Tibial nerve (tissue), 4 donors: ENCODE measurements at regions not wholly inside any gene's neighbourhood (a gene's known extent, or its start where the extent isn't known, plus 50 kb on each side); places are given as distances from the start of the nearest gene placed in this dataset.

Experiments used
- DNase-seq, 2 donors: peaks; one replicate each; pipeline ENCODE4 v3.0.0-alpha.2; 2019; ENCODE audit warnings: low spot score in 2 of 2
- H3K27ac ChIP-seq, 4 donors: fragments of 200-600 bp; sonication (generic) in 3 of 4; one replicate each; pipeline ENCODE4 v1.5.1; 2017 to 2019; ENCODE audit warnings: mild to moderate bottlenecking in 1 of 4
- H3K27me3 ChIP-seq, 2 donors: fragments of 200-600 bp; sonication (generic) in 1 of 2; one replicate each; pipeline versions ENCODE4 v1.5.1 to v1.6.0; 2017 to 2019
- H3K36me3 ChIP-seq, 3 donors: fragments of 200-600 bp; sonication (generic); one replicate each; pipeline ENCODE4 v1.5.1; 2018 to 2019
- H3K4me1 ChIP-seq, 4 donors: fragments of 200-600 bp; sonication (generic) in 3 of 4; one replicate each; pipeline ENCODE4 v1.5.1; 2017 to 2019
- H3K4me3 ChIP-seq, 4 donors: fragments of 200-600 bp; sonication (generic) in 3 of 4; one replicate each; pipeline ENCODE4 v1.5.1; 2017 to 2019; ENCODE audit warnings: mild to moderate bottlenecking in 1 of 4, moderate library complexity in 1 of 4
- H3K9me3 ChIP-seq, 4 donors: fragments of 200-600 bp; sonication (generic) in 3 of 4; one replicate each; pipeline ENCODE4 v1.5.1; 2017 to 2019
- EP300 ChIP-seq, 2 donors: sonication (generic); formaldehyde crosslinking; IDR thresholded peaks; one replicate each; pipeline ENCODE4 v1.6.1; 2017; ENCODE audit warnings: antibody characterized with exemption in 2 of 2, mild to moderate bottlenecking in 1 of 2
- POLR2A ChIP-seq, 2 donors: fragments of 450-650 bp; IDR thresholded peaks; one replicate each; pipeline ENCODE4 v1.6.1; 2017; ENCODE audit warnings: antibody characterized with exemption in 2 of 2, mild to moderate bottlenecking in 2 of 2, moderate library complexity in 2 of 2
- WGBS, 2 donors: methylation state at CpG; one replicate each; pipeline ENCODE4 v1.1.5; 2018; 5-methylcytosine and 5-hydroxymethylcytosine counted together
- TF ChIP-seq, protein P1 (sequence below), 5 experiments: fragments of 200-600 bp in 3 of 5; fragments of 450-650 bp in 2 of 5; sonication (generic) in 3 of 5; IDR thresholded peaks; one replicate each; pipeline ENCODE4 v1.5.1; 2016 to 2019; ENCODE audit warnings: antibody characterized with exemption in 5 of 5, mild to moderate bottlenecking in 3 of 5, moderate library complexity in 2 of 5

DNA sequence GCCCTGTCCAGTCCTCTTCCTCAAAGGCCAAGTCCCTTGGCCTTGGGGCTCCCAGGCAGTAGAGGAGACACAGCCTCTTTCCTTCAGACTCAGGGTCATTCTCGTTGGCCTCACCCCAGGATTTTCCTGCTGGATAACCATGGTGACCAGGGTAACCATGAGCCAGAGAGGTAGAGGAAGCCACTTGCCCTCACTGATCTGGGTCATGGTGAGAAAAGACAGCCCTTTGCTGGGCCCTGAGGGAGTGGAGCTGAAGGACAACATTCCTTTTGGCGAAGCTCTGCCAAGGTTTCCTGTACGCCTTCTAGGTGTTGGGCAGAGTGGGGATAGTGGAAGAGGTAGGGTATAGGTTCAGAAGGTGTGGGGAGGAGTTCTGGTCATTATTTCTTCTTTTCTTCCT, 53.1 kb upstream of the WNT4 start:
- Histone ChIP-seq H3K4me3 (no peak overlapping the region), H3K27me3 (no peaks in the 10 kb centered on the region), H3K36me3 (no peaks in the 10 kb centered on the region), H3K27ac (no peak overlapping the region), H3K4me1 (no peaks in the 10 kb centered on the region), H3K9me3 (peaks cover 0 to 5% (median 0%) of the 10 kb centered on the region in 4 donors)
- TF ChIP-seq EP300 (IDR thresholded peaks at IDR 0.05) (no peak), POLR2A (IDR thresholded peaks at IDR 0.05) (no peak)
- TF ChIP-seq, protein P1, sequence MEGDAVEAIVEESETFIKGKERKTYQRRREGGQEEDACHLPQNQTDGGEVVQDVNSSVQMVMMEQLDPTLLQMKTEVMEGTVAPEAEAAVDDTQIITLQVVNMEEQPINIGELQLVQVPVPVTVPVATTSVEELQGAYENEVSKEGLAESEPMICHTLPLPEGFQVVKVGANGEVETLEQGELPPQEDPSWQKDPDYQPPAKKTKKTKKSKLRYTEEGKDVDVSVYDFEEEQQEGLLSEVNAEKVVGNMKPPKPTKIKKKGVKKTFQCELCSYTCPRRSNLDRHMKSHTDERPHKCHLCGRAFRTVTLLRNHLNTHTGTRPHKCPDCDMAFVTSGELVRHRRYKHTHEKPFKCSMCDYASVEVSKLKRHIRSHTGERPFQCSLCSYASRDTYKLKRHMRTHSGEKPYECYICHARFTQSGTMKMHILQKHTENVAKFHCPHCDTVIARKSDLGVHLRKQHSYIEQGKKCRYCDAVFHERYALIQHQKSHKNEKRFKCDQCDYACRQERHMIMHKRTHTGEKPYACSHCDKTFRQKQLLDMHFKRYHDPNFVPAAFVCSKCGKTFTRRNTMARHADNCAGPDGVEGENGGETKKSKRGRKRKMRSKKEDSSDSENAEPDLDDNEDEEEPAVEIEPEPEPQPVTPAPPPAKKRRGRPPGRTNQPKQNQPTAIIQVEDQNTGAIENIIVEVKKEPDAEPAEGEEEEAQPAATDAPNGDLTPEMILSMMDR (IDR thresholded peaks at IDR 0.05), result no peak
- WGBS, 2 donors, result 76 to 78% methylated on average over 3 of the region's 3 CpGs
- no peak for DNase-seq

DNA sequence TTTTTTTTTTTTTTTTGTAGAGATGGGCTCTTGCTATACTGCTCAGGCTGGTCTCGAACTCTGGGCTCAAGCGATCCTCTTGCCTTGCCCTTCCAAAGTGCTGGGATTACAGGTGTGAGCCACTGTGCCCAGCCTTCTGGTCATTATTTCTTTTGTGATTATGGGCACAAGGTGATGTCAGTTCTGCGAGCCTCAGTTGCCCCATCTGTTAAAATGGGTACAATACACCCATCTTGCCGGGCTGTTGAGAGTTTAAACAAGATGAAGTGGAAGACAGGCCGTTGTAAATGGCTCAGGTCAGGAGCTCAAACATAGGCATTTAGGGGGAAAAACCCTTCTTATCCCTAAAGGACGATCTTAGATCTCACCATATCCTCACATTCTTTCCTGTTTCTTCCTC, 53.7 kb upstream of the WNT4 start:
- DNase-seq, result no peak
- Histone ChIP-seq H3K27me3 (no peaks in the 10 kb centered on the region), H3K27ac (no peak overlapping the region), H3K4me3 (no peak overlapping the region), H3K36me3 (no peaks in the 10 kb centered on the region), H3K9me3 (peaks cover 0 to 5% (median 0%) of the 10 kb centered on the region in 4 donors), H3K4me1 (no peaks in the 10 kb centered on the region)
- TF ChIP-seq EP300 (IDR thresholded peaks at IDR 0.05) (no peak), POLR2A (IDR thresholded peaks at IDR 0.05) (no peak)
- TF ChIP-seq, protein P1 (IDR thresholded peaks at IDR 0.05), result no peak
- 87 to 93% methylated on average over 6 of the region's 6 CpGs for WGBS, 2 donors

- no peaks in the 10 kb centered on the region for H3K4me1 ChIP-seq
- no peak overlapping the region for H3K27ac ChIP-seq
- peaks cover 0 to 5% (median 0%) of the 10 kb centered on the region in 4 donors for H3K9me3 ChIP-seq
- 91 to 96% methylated on average over 2 of the region's 2 CpGs for WGBS, 2 donors
- TF ChIP-seq EP300 (IDR thresholded peaks at IDR 0.05) (no peak), POLR2A (IDR thresholded peaks at IDR 0.05) (no peak)
- TF ChIP-seq, protein P1 (IDR thresholded peaks at IDR 0.05), result no peak
- no peak for DNase-seq
- no peak overlapping the region for H3K4me3 ChIP-seq
- H3K27me3 ChIP-seq, result no peaks in the 10 kb centered on the region
- no peaks in the 10 kb centered on the region for H3K36me3 ChIP-seq
Observed at GRCh38 chr1:22197644-22198043, 54.7 kb upstream of the WNT4 start.

DNA sequence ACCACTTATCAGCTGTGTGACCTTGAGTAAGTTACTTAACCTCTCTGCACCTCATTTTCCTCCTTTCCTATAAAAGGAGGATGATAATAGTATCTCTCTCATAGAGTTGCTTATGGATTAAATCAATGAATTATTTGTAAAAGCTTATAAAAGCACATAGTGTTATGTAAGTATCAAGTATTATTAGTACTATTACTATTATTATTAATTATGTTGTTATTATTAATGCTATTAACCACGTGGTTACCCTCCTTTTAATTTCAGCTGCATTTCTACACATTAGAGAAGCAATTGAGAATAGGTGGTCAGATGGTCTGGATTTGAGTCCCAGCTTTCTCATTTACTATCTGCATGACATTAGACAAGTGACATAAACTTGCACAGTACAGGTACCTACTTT, 58.1 kb upstream of the WNT4 start:
- Histone ChIP-seq H3K9me3 (peaks cover 0 to 5% (median 0%) of the 10 kb centered on the region in 4 donors), H3K36me3 (no peaks in the 10 kb centered on the region), H3K4me3 (no peak overlapping the region), H3K27ac (no peak overlapping the region), H3K4me1 (peaks cover 0 to 12% (median 0%) of the 10 kb centered on the region in 4 donors), H3K27me3 (no peaks in the 10 kb centered on the region)
- TF ChIP-seq EP300 (IDR thresholded peaks at IDR 0.05) (no peak), POLR2A (IDR thresholded peaks at IDR 0.05) (no peak)
- TF ChIP-seq, protein P1 (IDR thresholded peaks at IDR 0.05), result no peak
- no peak for DNase-seq
- 31 to 60% methylated on average over 1 of the region's 1 CpG for WGBS, 2 donors

GRCh38 chr1:22203335-22203734, 60.4 kb upstream of the WNT4 start:
- peaks cover 0 to 12% (median 0%) of the 10 kb centered on the region in 4 donors for H3K4me1 ChIP-seq
- H3K9me3 ChIP-seq, result peaks cover 0 to 5% (median 0%) of the 10 kb centered on the region in 4 donors
- no peak overlapping the region for H3K27ac ChIP-seq
- no peak overlapping the region for H3K4me3 ChIP-seq
- WGBS, 2 donors, result 81 to 84% methylated on average over 1 of the region's 1 CpG
- no peaks in the 10 kb centered on the region for H3K36me3 ChIP-seq
- TF ChIP-seq, protein P1 (IDR thresholded peaks at IDR 0.05), result no peak
- TF ChIP-seq EP300 (IDR thresholded peaks at IDR 0.05), result no peak
- no peak for DNase-seq
- H3K27me3 ChIP-seq, result peaks cover 0 to 18% of the 10 kb centered on the region in 2 donors
